ENCODE measurements at regions not wholly inside any gene's neighbourhood (a gene's known extent, or its start where the extent isn't known, plus 50 kb on each side); places are given as distances from the start of the nearest gene placed in this dataset.

- H3K27ac ChIP-seq, result no peak overlapping the region
- no peaks in the 10 kb centered on the region for H3K36me3 ChIP-seq
- no peaks in the 10 kb centered on the region for H3K4me1 ChIP-seq
- intact Hi-C loops (cut with DNase I), result no loop called here
- WGBS, 2 donors, result 56 to 70% methylated on average over 3 of the region's 3 CpGs
- peaks cover 0 to 6% (median 0%) of the 10 kb centered on the region in 11 donors for H3K9me3 ChIP-seq
- DNase-seq, result no peak
- no peak overlapping the region for H3K4me3 ChIP-seq
- no peak for TF ChIP-seq CTCF (IDR thresholded peaks at IDR 0.05)
- peaks cover 0 to 5% (median 0%) of the 10 kb centered on the region in 7 donors for H3K27me3 ChIP-seq
- no peak for ATAC-seq
Observed at GRCh38 chr21:17368748-17369363, 144.0 kb upstream of the CXADR start.

- Histone ChIP-seq H3K36me3 (no peaks in the 10 kb centered on the region), H3K4me1 (no peaks in the 10 kb centered on the region), H3K27ac (no peak overlapping the region), H3K9me3 (peaks cover 0 to 3% (median 0%) of the 10 kb centered on the region in 11 donors), H3K4me3 (no peak overlapping the region), H3K27me3 (peaks cover 0 to 5% (median 0%) of the 10 kb centered on the region in 7 donors)
- DNase-seq (no peak), ATAC-seq (no peak)
- WGBS, 2 donors, result 68 to 81% methylated on average over 5 of the region's 5 CpGs
- intact Hi-C loops (cut with DNase I), result no loop called here
- TF ChIP-seq CTCF (IDR thresholded peaks at IDR 0.05), result no peak
Observed at GRCh38 chr21:17370263-17370662, 142.6 kb upstream of the CXADR start.

- Histone ChIP-seq H3K36me3 (no peaks in the 10 kb centered on the region), H3K4me1 (no peaks in the 10 kb centered on the region), H3K9me3 (no peaks in the 10 kb centered on the region), H3K27ac (no peak overlapping the region), H3K4me3 (no peak overlapping the region), H3K27me3 (peaks cover 0 to 5% (median 0%) of the 10 kb centered on the region in 7 donors)
- ATAC-seq, result no peak
- TF ChIP-seq CTCF (IDR thresholded peaks at IDR 0.05), result no peak
- WGBS, 2 donors, result 29 to 31% methylated on average over 5 of the region's 5 CpGs
- intact Hi-C loops (cut with DNase I), result no loop called here
- no peak for DNase-seq
Observed at GRCh38 chr21:17370916-17371315, 141.9 kb upstream of the CXADR start.

- intact Hi-C loops (cut with DNase I), result no loop called here
- no peak for ATAC-seq
- WGBS, 2 donors, result 12 to 22% methylated on average over 1 of the region's 1 CpG
- Histone ChIP-seq H3K36me3 (no peaks in the 10 kb centered on the region), H3K9me3 (no peaks in the 10 kb centered on the region), H3K27me3 (peaks cover 0 to 5% (median 0%) of the 10 kb centered on the region in 7 donors), H3K27ac (no peak overlapping the region), H3K4me1 (no peaks in the 10 kb centered on the region), H3K4me3 (no peak overlapping the region)
- no peak for DNase-seq
- no peak for TF ChIP-seq CTCF (IDR thresholded peaks at IDR 0.05)
Observed at GRCh38 chr21:17371450-17371849, 141.4 kb upstream of the CXADR start.
